K562 (cell line): ENCODE measurements at regions not wholly inside any gene's neighbourhood (a gene's known extent, or its start where the extent isn't known, plus 50 kb on each side); places are given as distances from the start of the nearest gene placed in this dataset.
"Not testable (repeated sequence)": the region's sequence is repeated elsewhere in the genome, so short reads cannot be mapped to it uniquely, and the experiment has no call there.

ENCODE experiments used
- ATAC-seq: fragments of 200-7000 bp; cut with Tn5 transposase; 3 replicates; pipeline ENCODE4 v1.9.1; 2020; ENCODE audit warnings: moderate library complexity
- BruUV-seq: library from RNA; stranded (reverse); fragments of 400-500 nt; replicated peaks from 2 replicates; lab custom pipeline; 2021; lab: Mats Ljungman, UMichigan
- CTCF ChIA-PET: fragments of 300-600 bp; formaldehyde crosslinking; extraction: SDS; loops from one replicate; lab custom pipeline; 2021; ENCODE audit warnings: low intra/inter-chr PET ratio; lab: Yijun Ruan, JAX
- POLR2A ChIA-PET: fragments of 300-600, 350-650 bp; sonication (Branson Sonifier 250); formaldehyde crosslinking; extraction: SDS; loops from one replicate; lab custom pipeline; 2021; ENCODE audit warnings: antibody characterized with exemption, inconsistent platforms; lab: Yijun Ruan, JAX
- DNase-seq, 4 experiments: peaks; one replicate each; pipeline versions ENCODE4 v3.0.0 to v3.0.0-alpha.2; 2011 to 2018; ENCODE audit warnings: low spot score in 3 of 4, mixed read lengths in 3 of 4; ENCODE audit errors: extremely low read depth in 1 of 4
- FAIRE-seq: peaks from 2 replicates; lab custom pipeline; 2011; peaks lifted over from hg19 to GRCh38; lab: Jason Lieb, UNC
- H2AFZ ChIP-seq: 2 replicates; pipeline ENCODE4 v1.6.0; 2011; ENCODE audit warnings: low read depth, low read length, control low read depth, inconsistent platforms
- H3K27ac ChIP-seq: fragments of 200-600 bp; 3 replicates; pipeline ENCODE4 v1.8.0; 2011; ENCODE audit warnings: low read depth, mild to moderate bottlenecking, control low read depth, inconsistent platforms, low read length, moderate library complexity, mixed read lengths; ENCODE audit errors: extremely low read depth
- H3K27me3 ChIP-seq, 2 experiments: fragments of 300-600 bp in 1 of 2; 2 replicates in 1 of 2; 3 replicates in 1 of 2; pipeline versions ENCODE4 v1.6.0 to v1.8.0; 2011; ENCODE audit warnings: inconsistent platforms in 2 of 2, low read length in 2 of 2, mild to moderate bottlenecking in 1 of 2, mixed read lengths in 1 of 2, moderate library complexity in 1 of 2; ENCODE audit not compliant: control insufficient read depth in 2 of 2, insufficient read depth in 2 of 2
- H3K36me3 ChIP-seq: fragments of 300-600 bp; 3 replicates; pipeline ENCODE4 v1.8.0; 2011; ENCODE audit warnings: mild to moderate bottlenecking, low read length, inconsistent platforms; ENCODE audit not compliant: control insufficient read depth, insufficient read depth
- H3K4me1 ChIP-seq, 2 experiments: fragments of 200-600 bp in 1 of 2; replicated peaks in 1 of 2; 2 replicates in 1 of 2; 3 replicates in 1 of 2; pipeline versions ENCODE4 v1.5.1 to v1.8.0; 2011; ENCODE audit warnings: inconsistent platforms in 2 of 2, low read length in 2 of 2, mild to moderate bottlenecking in 1 of 2, mixed read lengths in 1 of 2, moderate library complexity in 1 of 2; ENCODE audit not compliant: control insufficient read depth in 2 of 2, insufficient read depth in 2 of 2
- H3K4me2 ChIP-seq: 2 replicates; pipeline ENCODE4 v1.6.1; 2011; ENCODE audit warnings: low read length, control low read depth, inconsistent platforms, mixed read lengths; ENCODE audit not compliant: insufficient read depth
- H3K4me3 ChIP-seq: fragments of 200-600 bp; sonication (generic), shearing (Covaris generic); 2 replicates; pipeline ENCODE4 v1.5.1; 2016; ENCODE audit warnings: control low read depth, inconsistent platforms
- H3K79me2 ChIP-seq: fragments of 200-600 bp; 3 replicates; pipeline ENCODE4 v1.8.0; 2011; ENCODE audit warnings: low read length, inconsistent platforms; ENCODE audit not compliant: control insufficient read depth, insufficient read depth
- H3K9ac ChIP-seq, 2 experiments: 2 replicates each; pipeline versions ENCODE4 v1.6.0 to v1.6.1; 2011; ENCODE audit warnings: low read depth in 2 of 2, low read length in 2 of 2, control low read depth in 1 of 2, inconsistent platforms in 1 of 2, mild to moderate bottlenecking in 1 of 2, mixed read lengths in 1 of 2; ENCODE audit not compliant: insufficient read depth in 1 of 2
- H3K9me1 ChIP-seq: one replicate; pipeline ENCODE4 v1.6.0; 2011; ENCODE audit warnings: inconsistent platforms, mild to moderate bottlenecking, low read length, moderate library complexity; ENCODE audit not compliant: control insufficient read depth, insufficient read depth
- H3K9me3 ChIP-seq: replicated peaks from 2 replicates; pipeline ENCODE4 v1.5.1; 2011; ENCODE audit warnings: low read depth, low read length, inconsistent platforms; ENCODE audit not compliant: control insufficient read depth, insufficient read depth
- H4K20me1 ChIP-seq: replicated peaks from 2 replicates; pipeline ENCODE4 v1.6.1; 2011; ENCODE audit warnings: low read length, inconsistent platforms, mixed read lengths; ENCODE audit not compliant: control insufficient read depth, insufficient read depth
- CTBP1 ChIP-seq: fragments of 450-650 bp; IDR thresholded peaks from 2 replicates; pipeline ENCODE4 v1.6.1; 2016; ENCODE audit warnings: borderline replicate concordance
- WGBS: fragments of 100-300 bp; shearing (Covaris generic); methylation state at CpG from one replicate; pipeline ENCODE4 v1.1.6; 2016; ENCODE audit warnings: low coverage, mixed read lengths; ENCODE audit not compliant: insufficient coverage; ENCODE audit errors: missing lambda C conversion rate; 5-methylcytosine and 5-hydroxymethylcytosine counted together
- in situ Hi-C: fragments of 300-500 bp; cut with MboI; formaldehyde crosslinking; loops from 4 replicates; pipeline ENCODE4 v1.15.0; 2018; ENCODE audit warnings: inconsistent platforms, mixed read lengths
- intact Hi-C: fragments of 100-400 bp; cut with micrococcal nuclease; formaldehyde crosslinking; loops from 2 replicates; pipeline ENCODE4 v1.14.2; 2022

- no peak for TF ChIP-seq CTBP1
Measured at GRCh38 chr7:79770063-79770462, 316.6 kb upstream of the MAGI2 start (continued).

DNA sequence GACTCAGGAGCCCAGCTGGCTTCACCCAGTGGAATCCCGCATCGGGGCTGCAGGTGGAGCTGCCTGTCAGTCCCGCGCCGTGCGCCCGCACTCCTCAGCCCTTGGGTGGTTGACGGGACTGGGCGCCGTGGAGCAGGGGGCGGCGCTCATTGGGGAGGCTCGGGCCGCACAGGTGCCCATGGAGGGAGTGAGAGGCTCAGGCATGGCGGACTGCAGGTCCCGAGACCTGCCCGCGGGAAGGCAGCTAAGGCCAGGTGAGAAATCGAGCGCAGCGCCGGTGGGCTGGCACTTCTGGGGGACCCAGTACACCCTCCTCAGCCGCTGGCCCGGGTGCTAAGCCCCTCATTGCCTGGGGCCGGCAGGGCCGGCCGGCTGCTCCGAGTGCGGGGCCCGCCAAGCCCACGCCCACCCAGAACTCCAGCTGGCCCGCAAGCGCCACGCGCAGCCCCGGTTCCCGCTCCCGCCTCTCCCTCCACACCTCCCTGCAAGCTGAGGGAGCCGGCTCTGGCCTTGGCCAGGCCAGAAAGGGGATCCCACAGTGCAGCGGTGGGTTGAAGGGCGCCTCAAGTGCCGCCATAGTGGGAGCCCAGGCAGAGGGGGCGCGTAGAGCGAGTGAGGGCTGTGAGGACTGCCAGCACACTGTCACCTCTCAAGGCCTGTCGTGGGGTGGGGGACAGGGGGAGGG lies 314.6 kb upstream of the MAGI2 start:
- H3K27me3 ChIP-seq, DNase-seq, H3K27ac ChIP-seq, in situ Hi-C loops, H3K79me2 ChIP-seq, H4K20me1 ChIP-seq, BruUV-seq, ATAC-seq, intact Hi-C loops, H2AFZ ChIP-seq, FAIRE-seq, H3K4me3 ChIP-seq, H3K36me3 ChIP-seq, H3K9me3 ChIP-seq, H3K4me1 ChIP-seq, CTCF ChIA-PET, H3K9ac ChIP-seq, H3K4me2 ChIP-seq, H3K9me1 ChIP-seq: not testable (repeated sequence)
- POLR2A ChIA-PET, result interaction anchor here (0.6 kb wide), 1 partner anchor 653 kb away, joined by 3 read pairs; no protein-coding TSS in a partner anchor
- under 1% methylated on average over 43 of the region's 46 CpGs for WGBS

DNA sequence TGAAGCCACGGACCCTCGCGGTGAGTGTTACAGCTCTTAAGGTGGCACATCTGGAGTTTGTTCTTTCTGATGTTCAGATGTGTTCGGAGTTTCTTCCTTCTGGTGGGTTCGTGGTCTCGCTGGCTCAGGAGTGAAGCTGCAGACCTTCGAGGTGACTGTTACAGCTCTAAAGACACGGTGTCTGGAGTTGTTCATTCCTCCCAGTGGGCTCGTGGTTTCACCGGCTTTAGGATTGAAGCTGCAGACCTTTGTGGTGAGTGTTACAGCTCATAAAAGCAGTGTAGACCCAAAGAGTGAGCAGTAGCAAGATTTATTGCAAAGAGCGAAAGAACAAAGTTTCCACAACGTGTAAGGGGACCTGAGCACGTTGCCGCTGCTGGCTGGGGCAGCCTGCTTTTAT lies 313.7 kb upstream of the MAGI2 start:
- H3K79me2 ChIP-seq, H3K9ac ChIP-seq, H2AFZ ChIP-seq, H3K4me1 ChIP-seq, H4K20me1 ChIP-seq, H3K36me3 ChIP-seq, POLR2A ChIA-PET, BruUV-seq, H3K4me2 ChIP-seq, FAIRE-seq, H3K9me1 ChIP-seq, H3K4me3 ChIP-seq, H3K27me3 ChIP-seq, H3K27ac ChIP-seq, CTCF ChIA-PET, DNase-seq, ATAC-seq, intact Hi-C loops, H3K9me3 ChIP-seq, in situ Hi-C loops: not testable (repeated sequence)
- 3% methylated on average over 13 of the region's 14 CpGs for WGBS
